ENCODE measurements at regions not wholly inside any gene's neighbourhood (a gene's known extent, or its start where the extent isn't known, plus 50 kb on each side); places are given as distances from the start of the nearest gene placed in this dataset.

- H3K9me3 ChIP-seq (ENCODE audit: insufficient read depth in 2 of 2, low read depth in 1 of 2, low read length in 1 of 2): no peaks in the 10 kb centered on the region; a peak in 1 of 4 replicates
- DNase-seq (ENCODE audit: low read depth in 1 of 2, low spot score in 2 of 2) (no peak), FAIRE-seq (no peak)
- no peaks in the 10 kb centered on the region; the same call in 1 of the 2 replicates for H3K23me2 ChIP-seq (ENCODE audit: low read depth, low read length)
- no peak overlapping the region for H3K14ac ChIP-seq (ENCODE audit: insufficient read length)
- no peak overlapping the region for H4K8ac ChIP-seq (ENCODE audit: extremely low read depth, insufficient read depth, low read length)
- H3K27me3 ChIP-seq (replicated peaks in 1 of 4; ENCODE audit: control insufficient read depth in 3 of 4, extremely low read depth in 1 of 4, insufficient read depth in 3 of 4, low read length in 3 of 4): no peaks in the 10 kb centered on the region
- no peak overlapping the region for H3K18ac ChIP-seq (ENCODE audit: extremely low read depth, low read length)
- H2AK5ac ChIP-seq (ENCODE audit: low read depth, low read length): no peak overlapping the region
- no peak overlapping the region for H4K5ac ChIP-seq (ENCODE audit: insufficient read length, low read depth, low read length)
- no peak overlapping the region for H4K91ac ChIP-seq (replicated peaks; ENCODE audit: insufficient read length, low read length)
- no peak overlapping the region for H3K9ac ChIP-seq (replicated peaks in 1 of 4; ENCODE audit: extremely low read depth in 1 of 4, low read depth in 3 of 4, low read length in 3 of 4)
- WGBS, 2 experiments (ENCODE audit: extremely low coverage in 1 of 2, insufficient coverage in 1 of 2, insufficient read length in 1 of 2, insufficient replicate concordance in 2 of 2, low coverage in 1 of 2, low lambda C conversion rate in 2 of 2, missing lambda C conversion rate in 1 of 2): 90% methylated on average over 2 of the region's 3 CpGs; no CpG with 5 or more reads in 1 of the 2 experiments
- H3K27ac ChIP-seq (ENCODE audit: low read depth, low read length): no peak overlapping the region
- no peaks in the 10 kb centered on the region for H3K36me3 ChIP-seq (ENCODE audit: control insufficient read depth in 2 of 4, insufficient read depth in 4 of 4, low read length in 3 of 4)
- no peak overlapping the region for H2BK15ac ChIP-seq (ENCODE audit: low read length)
- CTCF ChIA-PET (ENCODE audit: partially characterized antibody): interaction anchor here (0.6 kb wide), 1 partner anchor 245 kb away, joined by 3 read pairs; no protein-coding TSS in a partner anchor
- TF ChIP-seq SP4 (IDR thresholded peaks at IDR 0.05; ENCODE audit: low read length): no peak
- TF ChIP-seq CBX5 (IDR thresholded peaks at IDR 0.05; ENCODE audit: low read depth, low read length): no peak
- no peak for TF ChIP-seq PHF8 (conservative IDR thresholded peaks at IDR 0.05; ENCODE audit: low read depth, low read length)
- H2AFZ ChIP-seq (ENCODE audit: low read length): peak overlapping the region; percentile 88
- H2BK12ac ChIP-seq (ENCODE audit: low read depth, low read length): no peak overlapping the region
- POLR2A ChIA-PET (ENCODE audit: partially characterized antibody): no interaction called here
- H3K79me1 ChIP-seq (ENCODE audit: low read depth, low read length): no peaks in the 10 kb centered on the region
- no peak overlapping the region for H3K56ac ChIP-seq (replicated peaks; ENCODE audit: insufficient read length, low read depth, low read length)
- no peak overlapping the region for H3K4me3 ChIP-seq (ENCODE audit: extremely low read depth in 1 of 4, insufficient read depth in 2 of 4, low read depth in 3 of 4, low read length in 4 of 4)
- no peak overlapping the region for H3K4me2 ChIP-seq (ENCODE audit: insufficient read depth in 1 of 2, low read depth in 2 of 2, low read length in 2 of 2)
- H3K23ac ChIP-seq (ENCODE audit: insufficient read length): no peak overlapping the region
- H3K4me1 ChIP-seq (replicated peaks in 1 of 4; ENCODE audit: control insufficient read depth in 3 of 4, insufficient read depth in 4 of 4, low read length in 3 of 4): no peaks in the 10 kb centered on the region
- H2BK120ac ChIP-seq (replicated peaks; ENCODE audit: low read depth, low read length): no peak overlapping the region
- no peak overlapping the region for H2BK20ac ChIP-seq (ENCODE audit: low read length)
- H3K79me2 ChIP-seq (ENCODE audit: control insufficient read depth in 1 of 2, insufficient read depth in 2 of 2, low read length in 2 of 2): no peaks in the 10 kb centered on the region
- H4K20me1 ChIP-seq (replicated peaks in 1 of 2; ENCODE audit: control insufficient read depth in 1 of 2, insufficient read depth in 2 of 2, low read length in 2 of 2): no peaks in the 10 kb centered on the region
- no peak overlapping the region for H2BK5ac ChIP-seq (ENCODE audit: low read depth, low read length)
- H3K4ac ChIP-seq (replicated peaks; ENCODE audit: insufficient read length, low read depth, low read length): no peak overlapping the region
These were observed 246.6 kb upstream of the AADAT start for GRCh38 chr4:170336238-170336775.
